ENCODE measurements at regions not wholly inside any gene's neighbourhood (a gene's known extent, or its start where the extent isn't known, plus 50 kb on each side); places are given as distances from the start of the nearest gene placed in this dataset.

DNA sequence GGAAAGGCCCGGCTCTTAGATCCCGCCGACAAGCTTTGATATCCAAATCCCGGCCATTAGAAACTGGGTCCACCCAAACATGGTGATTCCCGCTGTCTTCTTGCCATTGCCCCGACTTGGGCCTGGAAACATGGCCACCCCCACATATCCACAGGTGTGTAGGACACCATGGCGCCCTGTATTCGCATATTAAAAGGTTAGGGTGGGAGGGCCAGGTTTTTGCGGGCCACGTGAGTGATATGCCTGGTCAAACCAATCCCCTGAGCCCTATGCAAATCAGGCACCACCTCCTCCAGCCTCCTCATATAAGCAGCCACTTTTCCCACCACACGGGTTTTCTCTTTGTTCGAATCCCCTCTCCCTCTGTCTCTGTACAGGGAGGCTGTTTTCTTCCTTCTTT is 766.4 kb downstream of the UQCRFS1 start:
- intact Hi-C loops (cut with DNase I): no loop called here
- Histone ChIP-seq H3K36me3 (no peaks in the 10 kb centered on the region), H3K4me3 (no peak overlapping the region), H3K9me3 (no peaks in the 10 kb centered on the region), H3K4me1 (no peaks in the 10 kb centered on the region), H3K27me3 (no peaks in the 10 kb centered on the region), H3K27ac (no peak overlapping the region)
- TF ChIP-seq, protein P1, sequence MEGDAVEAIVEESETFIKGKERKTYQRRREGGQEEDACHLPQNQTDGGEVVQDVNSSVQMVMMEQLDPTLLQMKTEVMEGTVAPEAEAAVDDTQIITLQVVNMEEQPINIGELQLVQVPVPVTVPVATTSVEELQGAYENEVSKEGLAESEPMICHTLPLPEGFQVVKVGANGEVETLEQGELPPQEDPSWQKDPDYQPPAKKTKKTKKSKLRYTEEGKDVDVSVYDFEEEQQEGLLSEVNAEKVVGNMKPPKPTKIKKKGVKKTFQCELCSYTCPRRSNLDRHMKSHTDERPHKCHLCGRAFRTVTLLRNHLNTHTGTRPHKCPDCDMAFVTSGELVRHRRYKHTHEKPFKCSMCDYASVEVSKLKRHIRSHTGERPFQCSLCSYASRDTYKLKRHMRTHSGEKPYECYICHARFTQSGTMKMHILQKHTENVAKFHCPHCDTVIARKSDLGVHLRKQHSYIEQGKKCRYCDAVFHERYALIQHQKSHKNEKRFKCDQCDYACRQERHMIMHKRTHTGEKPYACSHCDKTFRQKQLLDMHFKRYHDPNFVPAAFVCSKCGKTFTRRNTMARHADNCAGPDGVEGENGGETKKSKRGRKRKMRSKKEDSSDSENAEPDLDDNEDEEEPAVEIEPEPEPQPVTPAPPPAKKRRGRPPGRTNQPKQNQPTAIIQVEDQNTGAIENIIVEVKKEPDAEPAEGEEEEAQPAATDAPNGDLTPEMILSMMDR (IDR thresholded peaks at IDR 0.05): no peak
- DNase-seq (no peak), ATAC-seq (no peak)

DNA sequence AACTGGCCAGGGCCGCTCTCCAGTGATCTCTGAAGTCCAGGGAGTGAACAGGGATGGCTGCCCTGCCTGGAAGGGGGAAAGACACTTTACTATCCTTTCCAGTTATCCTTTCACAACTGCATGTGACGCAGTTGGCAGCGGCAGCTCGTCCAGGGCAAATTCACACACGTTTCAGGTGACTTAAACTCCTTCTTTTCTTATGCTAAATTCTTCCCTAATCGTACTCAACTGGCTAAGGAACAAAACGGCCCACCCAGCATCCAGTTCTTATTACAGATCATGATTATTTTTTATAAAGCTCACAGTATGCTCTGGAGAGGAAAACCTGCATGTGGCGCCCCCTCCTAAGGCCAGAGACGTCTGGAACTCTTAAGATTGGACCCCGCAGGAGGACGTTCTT is 767.1 kb downstream of the UQCRFS1 start:
- ATAC-seq: no peak
- H3K4me3 ChIP-seq: no peak overlapping the region

DNA sequence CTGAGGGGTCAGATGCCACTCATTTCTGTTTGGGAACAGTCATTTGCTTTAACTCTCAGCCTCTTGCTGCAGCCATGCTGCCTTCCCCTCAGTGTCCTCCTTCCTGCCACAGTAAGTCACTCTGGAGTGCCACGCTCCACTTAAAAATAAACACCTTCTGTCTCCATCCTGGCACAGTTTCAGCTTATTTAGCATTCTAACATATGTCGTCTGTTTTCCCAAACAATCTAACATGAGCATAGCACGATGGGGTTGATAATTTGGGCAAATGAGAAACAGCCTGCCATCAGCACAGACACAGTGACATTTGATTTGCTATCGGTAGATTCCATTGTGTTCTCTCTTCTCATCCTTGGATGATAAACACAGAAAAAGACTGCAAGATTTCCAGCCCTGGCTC is 768.6 kb downstream of the UQCRFS1 start:
- Histone ChIP-seq H3K36me3 (no peaks in the 10 kb centered on the region), H3K27ac (no peak overlapping the region), H3K27me3 (no peaks in the 10 kb centered on the region), H3K9me3 (no peaks in the 10 kb centered on the region), H3K4me3 (no peak overlapping the region), H3K4me1 (no peaks in the 10 kb centered on the region)
- TF ChIP-seq, protein P1 (IDR thresholded peaks at IDR 0.05): no peak
- DNase-seq (no peak), ATAC-seq (no peak)
- intact Hi-C loops (cut with DNase I): no loop called here

More for the DNA sequence above, 767.1 kb downstream of the UQCRFS1 start:
- no peak for DNase-seq
- intact Hi-C loops (cut with DNase I): no loop called here
- no peaks in the 10 kb centered on the region for H3K9me3 ChIP-seq
- H3K27ac ChIP-seq: no peak overlapping the region
- TF ChIP-seq, protein P1 (IDR thresholded peaks at IDR 0.05): no peak
- H3K27me3 ChIP-seq: no peaks in the 10 kb centered on the region
- H3K4me1 ChIP-seq: no peaks in the 10 kb centered on the region
- no peaks in the 10 kb centered on the region for H3K36me3 ChIP-seq

DNA sequence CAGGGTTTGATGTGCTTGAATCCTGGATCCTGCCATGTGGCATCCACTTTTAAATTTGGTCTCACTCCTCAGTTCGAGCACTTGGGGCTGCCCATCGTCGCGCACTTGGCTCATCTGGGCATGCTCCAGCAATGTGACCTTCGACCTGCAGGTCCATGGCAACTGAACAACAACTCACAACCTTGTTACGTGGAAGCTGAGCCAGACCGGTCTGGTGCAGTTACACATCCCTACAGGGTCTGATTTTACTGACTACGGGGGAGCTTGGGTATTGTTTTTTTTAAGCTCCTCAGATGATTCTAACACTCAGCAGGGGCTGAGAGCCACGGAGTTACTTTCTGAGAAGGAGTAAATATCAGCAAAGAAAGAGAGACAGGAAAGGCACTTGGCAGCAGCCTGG is 769.6 kb downstream of the UQCRFS1 start:
- Histone ChIP-seq H3K9me3 (no peaks in the 10 kb centered on the region), H3K36me3 (no peaks in the 10 kb centered on the region), H3K4me1 (no peaks in the 10 kb centered on the region), H3K27me3 (no peaks in the 10 kb centered on the region), H3K4me3 (no peak overlapping the region), H3K27ac (no peak overlapping the region)
- intact Hi-C loops (cut with DNase I): no loop called here
- TF ChIP-seq, protein P1 (IDR thresholded peaks at IDR 0.05): no peak
- no peak for DNase-seq
- no peak for ATAC-seq

DNA sequence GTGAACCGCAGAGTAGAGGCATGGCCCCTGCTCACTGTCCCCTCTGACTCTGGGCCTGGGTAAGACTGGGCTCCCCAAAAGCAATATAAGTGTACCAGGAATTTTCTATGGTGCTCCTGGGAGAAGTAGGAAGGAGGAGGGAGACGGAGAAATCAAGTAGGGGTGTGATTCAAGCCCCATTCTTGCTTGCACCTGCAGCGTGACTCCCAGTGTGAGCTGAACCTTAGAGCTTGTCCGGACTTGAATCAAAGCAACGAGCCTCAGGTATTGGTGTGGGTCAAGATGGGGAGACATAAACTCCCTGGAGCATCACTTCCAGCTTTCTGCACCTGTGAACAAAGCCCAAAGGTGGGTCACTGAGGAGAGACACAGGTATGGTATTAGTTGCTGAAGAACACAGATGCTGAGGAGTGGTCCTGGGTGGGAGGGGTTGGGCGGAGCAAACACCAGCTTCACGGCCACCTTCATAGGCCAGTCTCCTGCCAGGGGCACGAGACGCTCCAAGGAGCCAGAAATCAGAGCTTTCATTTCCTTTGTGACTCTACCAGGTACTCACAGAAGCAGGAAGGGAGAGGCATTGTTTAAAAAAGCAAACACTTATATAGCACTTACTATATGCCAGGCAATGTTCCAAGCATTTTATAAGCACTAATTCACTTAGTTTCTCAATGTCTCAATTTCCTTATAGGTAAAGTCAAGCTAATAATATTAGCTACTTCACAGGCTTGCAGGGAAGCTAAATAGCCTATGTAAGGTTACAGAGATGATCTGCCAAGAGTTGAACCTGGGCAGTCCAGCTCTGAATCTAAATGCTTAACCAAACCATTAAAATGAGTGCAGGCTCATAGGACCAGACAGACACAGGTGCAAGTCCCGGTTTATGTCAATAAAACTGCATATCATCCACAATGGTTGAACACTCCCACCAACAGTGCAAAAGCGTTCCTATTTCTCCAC is 775.3 kb downstream of the UQCRFS1 start:
- no peaks in the 10 kb centered on the region for H3K36me3 ChIP-seq
- no peak overlapping the region for H3K4me3 ChIP-seq
- no peak overlapping the region for H3K27ac ChIP-seq
- ATAC-seq (peak; percentile 82), DNase-seq (no peak)
- H3K27me3 ChIP-seq: no peaks in the 10 kb centered on the region
- H3K9me3 ChIP-seq: no peaks in the 10 kb centered on the region
- intact Hi-C loops (cut with DNase I): no loop called here
- peaks cover 14% of the 10 kb centered on the region for H3K4me1 ChIP-seq
- TF ChIP-seq, protein P1 (IDR thresholded peaks at IDR 0.05): no peak

Data from upper lobe of right lung (tissue), 1 donor.